ENCODE measurements at regions not wholly inside any gene's neighbourhood (a gene's known extent, or its start where the extent isn't known, plus 50 kb on each side); places are given as distances from the start of the nearest gene placed in this dataset.
"Not testable (repeated sequence)": the region's sequence is repeated elsewhere in the genome, so short reads cannot be mapped to it uniquely, and the experiment has no call there.

GRCh38 chr5:157959370-157959769 is 100.4 kb upstream of the CLINT1 start:
- no peaks in the 10 kb centered on the region for H3K36me3 Mint-ChIP-seq
- H3K27ac Mint-ChIP-seq = no peak overlapping the region
- no peaks in the 10 kb centered on the region for H3K9me3 Mint-ChIP-seq
- peaks cover 14% of the 10 kb centered on the region for H3K27me3 Mint-ChIP-seq
- no peak overlapping the region for H3K4me3 Mint-ChIP-seq
- ATAC-seq = no peak
- H3K4me1 Mint-ChIP-seq = no peaks in the 10 kb centered on the region

GRCh38 chr5:157956271-157956885 is 97.4 kb upstream of the CLINT1 start:
- no peak for ATAC-seq
- H3K4me1 Mint-ChIP-seq = no peaks in the 10 kb centered on the region
- H3K9me3 Mint-ChIP-seq = no peaks in the 10 kb centered on the region
- H3K27me3 Mint-ChIP-seq = peaks cover 25% of the 10 kb centered on the region
- H3K36me3 Mint-ChIP-seq = no peaks in the 10 kb centered on the region
- no peak overlapping the region for H3K27ac Mint-ChIP-seq
- no peak overlapping the region for H3K4me3 Mint-ChIP-seq

GRCh38 chr5:157955541-157956172 is 96.7 kb upstream of the CLINT1 start:
- H3K27me3 Mint-ChIP-seq = peaks cover 25% of the 10 kb centered on the region
- H3K4me3 Mint-ChIP-seq = no peak overlapping the region
- H3K36me3 Mint-ChIP-seq = no peaks in the 10 kb centered on the region
- no peaks in the 10 kb centered on the region for H3K4me1 Mint-ChIP-seq
- no peak for ATAC-seq
- no peak overlapping the region for H3K27ac Mint-ChIP-seq
- no peaks in the 10 kb centered on the region for H3K9me3 Mint-ChIP-seq

GRCh38 chr5:157952374-157952685 is 93.4 kb upstream of the CLINT1 start:
- H3K36me3 Mint-ChIP-seq = no peaks in the 10 kb centered on the region

GRCh38 chr5:157951673-157952373 is 92.9 kb upstream of the CLINT1 start:
- Mint-ChIP-seq H3K4me3 (no peak overlapping the region), H3K27me3 (peaks cover 34% of the 10 kb centered on the region), H3K9me3 (no peaks in the 10 kb centered on the region)

More at GRCh38 chr5:157952374-157952685, 93.4 kb upstream of the CLINT1 start:
- H3K9me3 Mint-ChIP-seq = no peaks in the 10 kb centered on the region
- H3K4me1 Mint-ChIP-seq = peaks cover 7% of the 10 kb centered on the region
- ATAC-seq = no peak
- H3K27ac Mint-ChIP-seq = no peak overlapping the region
- H3K27me3 Mint-ChIP-seq = peaks cover 34% of the 10 kb centered on the region
- H3K4me3 Mint-ChIP-seq = no peak overlapping the region

GRCh38 chr5:157949520-157949919 is 90.6 kb upstream of the CLINT1 start:
- H3K9me3 Mint-ChIP-seq = no peaks in the 10 kb centered on the region
- no peak for ATAC-seq
- H3K4me1 Mint-ChIP-seq = peaks cover 7% of the 10 kb centered on the region
- H3K27me3 Mint-ChIP-seq = peaks cover 20% of the 10 kb centered on the region
- no peak overlapping the region for H3K27ac Mint-ChIP-seq
- H3K36me3 Mint-ChIP-seq = no peaks in the 10 kb centered on the region
- H3K4me3 Mint-ChIP-seq = no peak overlapping the region

More at GRCh38 chr5:157951673-157952373, 92.9 kb upstream of the CLINT1 start:
- Mint-ChIP-seq H3K36me3 (no peaks in the 10 kb centered on the region), H3K27ac (no peak overlapping the region), H3K4me1 (peaks cover 7% of the 10 kb centered on the region)
- ATAC-seq = no peak

- Mint-ChIP-seq H3K27ac (peak overlapping the region; percentile 4), H3K36me3 (no peaks in the 10 kb centered on the region), H3K4me1 (peaks cover 7% of the 10 kb centered on the region), H3K4me3 (peak overlapping the region; percentile 32), H3K9me3 (no peaks in the 10 kb centered on the region), H3K27me3 (peaks cover 18% of the 10 kb centered on the region)
- ATAC-seq = peak; percentile 93
These were observed 89.9 kb upstream of the CLINT1 start for GRCh38 chr5:157948738-157949410.

GRCh38 chr5:157947156-157947555 is 88.2 kb upstream of the CLINT1 start:
- H3K27ac Mint-ChIP-seq = no peak overlapping the region
- no peaks in the 10 kb centered on the region for H3K9me3 Mint-ChIP-seq
- no peak overlapping the region for H3K4me3 Mint-ChIP-seq
- no peak for ATAC-seq
- H3K4me1 Mint-ChIP-seq = peaks cover 7% of the 10 kb centered on the region
- H3K36me3 Mint-ChIP-seq = no peaks in the 10 kb centered on the region
- peaks cover 9% of the 10 kb centered on the region for H3K27me3 Mint-ChIP-seq

DNA sequence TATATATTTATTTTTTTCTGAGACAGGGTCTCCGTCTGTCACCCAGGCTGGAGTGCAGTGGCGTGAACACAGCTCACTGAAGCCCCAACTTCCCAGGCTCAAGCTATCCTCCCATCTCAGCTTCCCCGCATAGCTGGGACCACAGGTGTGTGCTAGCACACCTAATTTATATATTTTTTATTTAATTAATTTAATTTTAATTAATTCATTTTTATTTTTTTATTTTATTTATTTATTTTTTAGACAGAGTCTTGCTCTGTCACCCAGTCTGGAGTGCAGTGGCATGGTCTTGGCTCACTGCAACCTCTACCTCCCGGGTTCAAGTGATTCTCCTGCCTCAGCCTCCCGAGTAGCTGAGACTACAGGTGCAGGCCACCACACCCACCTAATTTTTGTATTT is 86.9 kb upstream of the CLINT1 start:
- not testable (repeated sequence) for H3K4me1 Mint-ChIP-seq, H3K36me3 Mint-ChIP-seq, H3K27ac Mint-ChIP-seq, H3K27me3 Mint-ChIP-seq, ATAC-seq, H3K9me3 Mint-ChIP-seq, H3K4me3 Mint-ChIP-seq

GRCh38 chr5:157944938-157945337 is 86.0 kb upstream of the CLINT1 start:
- no peaks in the 10 kb centered on the region for H3K36me3 Mint-ChIP-seq
- ATAC-seq = no peak
- no peaks in the 10 kb centered on the region for H3K9me3 Mint-ChIP-seq
- no peak overlapping the region for H3K27ac Mint-ChIP-seq
- no peak overlapping the region for H3K4me3 Mint-ChIP-seq
- peaks cover 9% of the 10 kb centered on the region for H3K27me3 Mint-ChIP-seq
- peaks cover 7% of the 10 kb centered on the region for H3K4me1 Mint-ChIP-seq

DNA sequence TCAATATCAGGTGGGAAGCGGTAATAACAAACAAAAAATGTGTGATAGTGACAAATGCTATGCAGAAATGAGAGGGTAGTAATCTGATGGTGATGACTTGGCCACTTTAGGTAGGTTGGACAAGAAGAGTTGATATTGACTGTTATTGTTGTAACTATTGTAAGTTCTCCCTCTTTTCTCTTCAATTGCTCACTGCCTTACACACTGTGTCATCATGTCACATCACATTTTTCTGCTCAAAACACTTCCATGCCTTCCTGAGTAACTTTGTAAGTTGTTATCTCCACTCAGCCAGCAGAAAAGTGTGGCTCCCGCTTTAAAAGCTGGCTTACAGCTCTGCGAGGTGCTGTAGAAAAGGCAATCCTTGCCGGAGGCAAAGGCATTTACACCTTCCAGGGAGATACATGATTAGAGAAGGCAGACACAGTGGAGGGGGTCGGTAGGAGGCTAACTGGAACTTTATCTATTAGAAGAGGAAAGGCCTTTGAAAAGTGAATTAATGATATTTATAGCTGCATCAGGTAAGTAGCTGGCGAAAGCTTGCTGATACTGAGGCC is 85.2 kb upstream of the CLINT1 start:
- peaks cover 6% of the 10 kb centered on the region for H3K4me1 Mint-ChIP-seq
- no peaks in the 10 kb centered on the region for H3K36me3 Mint-ChIP-seq
- no peak overlapping the region for H3K27ac Mint-ChIP-seq
- H3K9me3 Mint-ChIP-seq = no peaks in the 10 kb centered on the region
- peaks cover 8% of the 10 kb centered on the region for H3K27me3 Mint-ChIP-seq
- ATAC-seq = no peak
- no peak overlapping the region for H3K4me3 Mint-ChIP-seq

DNA sequence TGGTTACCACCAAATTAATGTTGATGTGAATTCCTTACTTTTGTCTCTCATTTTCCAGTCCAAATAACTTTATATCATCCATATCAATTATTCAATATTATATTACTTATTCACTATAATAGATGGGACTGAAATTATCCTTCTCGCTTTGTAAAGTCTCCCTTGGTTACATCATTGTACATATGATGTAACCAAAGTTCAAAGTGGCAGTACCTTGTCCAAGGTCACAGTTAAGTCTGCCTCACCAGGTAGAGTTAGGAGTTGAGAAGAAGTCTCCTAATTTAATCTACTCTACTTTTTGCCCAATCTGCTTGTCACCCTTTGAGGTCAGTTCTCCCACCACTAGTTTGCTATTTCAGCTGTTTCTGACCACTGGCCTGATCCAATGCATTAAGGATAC is 83.7 kb upstream of the CLINT1 start:
- H3K9me3 Mint-ChIP-seq = no peaks in the 10 kb centered on the region
- H3K36me3 Mint-ChIP-seq = no peaks in the 10 kb centered on the region
- no peaks in the 10 kb centered on the region for H3K27me3 Mint-ChIP-seq
- ATAC-seq = no peak
- H3K4me3 Mint-ChIP-seq = no peak overlapping the region
- no peaks in the 10 kb centered on the region for H3K4me1 Mint-ChIP-seq
- no peak overlapping the region for H3K27ac Mint-ChIP-seq

DNA sequence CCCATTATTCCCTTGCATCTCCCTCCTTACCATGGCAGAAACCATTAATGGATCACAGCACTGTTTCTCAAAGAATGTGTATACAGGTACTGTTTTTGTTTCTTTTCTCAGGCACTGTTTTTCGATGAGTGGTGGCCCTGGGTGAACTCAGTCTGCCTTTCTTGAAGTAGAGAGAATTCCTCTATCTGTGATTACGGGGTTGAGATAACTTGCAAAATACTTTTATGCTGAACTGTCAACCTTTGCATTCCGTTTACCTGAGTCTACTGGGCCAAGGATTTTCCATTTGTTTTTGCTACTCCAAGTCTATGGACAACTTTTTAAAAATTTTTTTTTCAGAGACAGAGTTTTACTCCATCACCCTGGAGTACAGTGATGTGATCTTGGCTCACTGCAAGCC is 82.7 kb upstream of the CLINT1 start:
- no peak for ATAC-seq
- no peak overlapping the region for H3K4me3 Mint-ChIP-seq
- no peak overlapping the region for H3K27ac Mint-ChIP-seq
- no peaks in the 10 kb centered on the region for H3K36me3 Mint-ChIP-seq
- H3K27me3 Mint-ChIP-seq = no peaks in the 10 kb centered on the region
- peaks cover 2% of the 10 kb centered on the region for H3K9me3 Mint-ChIP-seq
- H3K4me1 Mint-ChIP-seq = no peaks in the 10 kb centered on the region

DNA sequence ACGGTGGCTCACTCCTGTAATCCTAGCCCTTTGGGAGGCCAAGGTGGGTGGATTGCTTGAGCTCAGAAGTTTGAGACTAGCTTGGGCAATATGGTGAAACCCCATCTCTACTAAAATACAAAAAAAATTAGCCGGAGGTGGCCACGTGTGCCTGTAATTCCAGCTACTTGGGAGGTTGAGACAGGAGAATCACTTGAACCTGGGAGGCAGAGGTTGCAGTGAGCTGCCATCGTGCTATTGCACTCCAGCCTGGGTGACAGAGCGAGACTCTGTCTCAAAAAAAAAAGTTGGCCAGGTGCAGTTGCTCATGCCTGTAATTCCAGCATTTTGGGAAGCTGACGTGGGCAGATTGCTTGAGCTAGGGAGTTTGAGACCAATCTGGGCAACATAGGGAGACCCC is 79.2 kb upstream of the CLINT1 start:
- H3K36me3 Mint-ChIP-seq, H3K4me1 Mint-ChIP-seq, H3K27me3 Mint-ChIP-seq, ATAC-seq, H3K27ac Mint-ChIP-seq, H3K4me3 Mint-ChIP-seq: not testable (repeated sequence)
- peaks cover 13% of the 10 kb centered on the region for H3K9me3 Mint-ChIP-seq

DNA sequence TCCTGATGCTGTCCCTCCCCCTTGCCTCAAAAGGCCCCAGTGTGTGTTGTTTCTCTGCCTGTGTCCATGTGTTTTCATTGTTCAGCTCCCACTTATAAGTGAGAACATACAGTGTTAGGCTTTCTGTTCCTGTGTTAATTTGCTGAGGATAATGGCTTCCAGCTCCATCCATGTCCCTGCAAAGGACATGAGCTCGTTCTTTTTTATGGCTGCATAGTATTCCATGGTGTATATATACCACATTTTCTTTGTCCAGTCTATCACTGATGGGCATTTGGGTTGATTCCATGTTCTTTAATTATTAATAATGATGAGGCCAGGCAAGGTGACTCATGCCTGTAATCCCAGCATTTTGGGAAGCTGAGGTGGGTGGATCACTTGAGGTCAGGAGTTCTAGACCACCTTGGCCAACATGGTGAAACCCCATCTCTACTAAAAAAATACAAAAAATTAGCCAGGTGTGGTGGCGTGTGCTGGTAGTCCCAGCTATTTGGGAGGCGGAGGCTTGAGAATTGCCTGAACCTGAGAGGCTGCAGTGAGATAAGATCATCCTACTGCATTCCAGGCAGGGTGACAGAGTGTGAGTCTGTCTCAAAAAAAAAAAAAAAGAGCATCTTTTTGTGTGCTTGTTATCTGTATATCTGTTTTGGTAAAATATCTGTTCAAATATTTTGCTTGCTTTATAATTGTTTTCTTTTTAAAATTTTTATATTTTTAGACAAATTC is 78.0 kb upstream of the CLINT1 start:
- H3K36me3 Mint-ChIP-seq, H3K27me3 Mint-ChIP-seq, ATAC-seq, H3K27ac Mint-ChIP-seq, H3K4me3 Mint-ChIP-seq, H3K4me1 Mint-ChIP-seq: not testable (repeated sequence)
- H3K9me3 Mint-ChIP-seq = peaks cover 13% of the 10 kb centered on the region

Data from stimulated activated memory B cell treated with anti-CD40 and anti-IgM and Interleukin-4, amounts not matched to agents 10 μg/mL and 1 μg/mL and 100 μg/mL, for 72 hours (primary cell).